ENCODE measurements at regions not wholly inside any gene's neighbourhood (a gene's known extent, or its start where the extent isn't known, plus 50 kb on each side); places are given as distances from the start of the nearest gene placed in this dataset.
"Not testable (repeated sequence)": the region's sequence is repeated elsewhere in the genome, so short reads cannot be mapped to it uniquely, and the experiment has no call there.

- DNase-seq = not testable (repeated sequence)
Observed at GRCh38 chr7:56466607-56467525, 350.6 kb upstream of the NUPR2 start.

- DNase-seq = no peak
Observed at GRCh38 chr7:56449762-56450161, 333.5 kb upstream of the NUPR2 start.

- no peak for DNase-seq
Observed at GRCh38 chr7:56447864-56448693, 331.9 kb upstream of the NUPR2 start.

- not testable (repeated sequence) for DNase-seq
Observed at GRCh38 chr7:56420528-56420927, 304.3 kb upstream of the NUPR2 start.

- no peak for DNase-seq
Observed at GRCh38 chr7:56375173-56375572, 259.0 kb upstream of the NUPR2 start.

- DNase-seq = not testable (repeated sequence)
Observed at GRCh38 chr7:56374666-56375065, 258.4 kb upstream of the NUPR2 start.

- DNase-seq = peak; percentile 46 to 59
Observed at GRCh38 chr7:56373314-56373713, 257.1 kb upstream of the NUPR2 start.

- DNase-seq = peak; percentile 16 to 25
Observed at GRCh38 chr7:56371792-56372191, 255.6 kb upstream of the NUPR2 start.

- not testable (repeated sequence) for DNase-seq
Observed at GRCh38 chr7:56370208-56370872, 254.1 kb upstream of the NUPR2 start.

GRCh38 chr7:56367914-56368313 lies 251.7 kb upstream of the NUPR2 start:
- not testable (repeated sequence) for DNase-seq

GRCh38 chr7:56367411-56367810 lies 251.2 kb upstream of the NUPR2 start:
- DNase-seq = peak in 1 of 2 experiments; percentile 3

GRCh38 chr7:56366701-56367100 lies 250.5 kb upstream of the NUPR2 start:
- DNase-seq = not testable (repeated sequence)

GRCh38 chr7:56352576-56352975 lies 236.4 kb upstream of the NUPR2 start:
- not testable (repeated sequence) for DNase-seq

- not testable (repeated sequence) for DNase-seq
Observed at GRCh38 chr7:56351181-56351580, 235.0 kb upstream of the NUPR2 start.

GRCh38 chr7:56348311-56348710 lies 232.1 kb upstream of the NUPR2 start:
- not testable (repeated sequence) for DNase-seq

- not testable (repeated sequence) for DNase-seq
Observed at GRCh38 chr7:56328327-56328726, 212.1 kb upstream of the NUPR2 start.

GRCh38 chr7:56290548-56290947 lies 174.3 kb upstream of the NUPR2 start:
- DNase-seq = no peak

GRCh38 chr7:56287429-56288138 lies 171.4 kb upstream of the NUPR2 start:
- no peak for DNase-seq

- DNase-seq = no peak
Observed at GRCh38 chr7:56256108-56256507, 139.9 kb upstream of the NUPR2 start.

GRCh38 chr7:56250135-56250534 lies 133.9 kb upstream of the NUPR2 start:
- DNase-seq = no peak

- no peak for DNase-seq
Observed at GRCh38 chr7:56229631-56230030, 113.4 kb upstream of the NUPR2 start.

GRCh38 chr7:56222866-56223265 lies 106.6 kb upstream of the NUPR2 start:
- DNase-seq = no peak
